GM23248 (cell line): ENCODE measurements at regions not wholly inside any gene's neighbourhood (a gene's known extent, or its start where the extent isn't known, plus 50 kb on each side); places are given as distances from the start of the nearest gene placed in this dataset.
"Not testable (repeated sequence)": the region's sequence is repeated elsewhere in the genome, so short reads cannot be mapped to it uniquely, and the experiment has no call there.

Experiments used
- DNase-seq: peaks from one replicate; pipeline ENCODE4 v3.0.0-alpha.2; 2015
- H2AFZ ChIP-seq: fragments of 200-600 bp; sonication (generic); 2 replicates; pipeline ENCODE4 v1.6.1; 2016; ENCODE audit warnings: antibody characterized with exemption
- H3F3A ChIP-seq: fragments of 200-600 bp; sonication (generic); 2 replicates; pipeline ENCODE4 v1.6.1; 2016; ENCODE audit warnings: mild to moderate bottlenecking, antibody characterized with exemption, mixed run types; ENCODE audit not compliant: insufficient read depth
- H3K27ac ChIP-seq: fragments of 200-600 bp; sonication (generic); 2 replicates; pipeline ENCODE4 v1.5.1; 2016; ENCODE audit warnings: mild to moderate bottlenecking
- H3K27me3 ChIP-seq: fragments of 200-600 bp; sonication (generic); replicated peaks from 2 replicates; pipeline ENCODE4 v1.6.1; 2016; ENCODE audit warnings: mild to moderate bottlenecking; ENCODE audit not compliant: insufficient read depth
- H3K36me3 ChIP-seq: fragments of 200-600 bp; sonication (generic); 2 replicates; pipeline ENCODE4 v1.6.1; 2016; ENCODE audit warnings: low read depth, mild to moderate bottlenecking
- H3K4me1 ChIP-seq: fragments of 200-600 bp; sonication (generic); 2 replicates; pipeline ENCODE4 v1.6.1; 2016; ENCODE audit warnings: mild to moderate bottlenecking; ENCODE audit not compliant: insufficient read depth
- H3K4me2 ChIP-seq: fragments of 200-600 bp; sonication (generic); one replicate; pipeline ENCODE4 v1.6.1; 2016; ENCODE audit warnings: mild to moderate bottlenecking; ENCODE audit not compliant: unreplicated experiment
- H3K4me3 ChIP-seq: fragments of 200-600 bp; sonication (generic); 2 replicates; pipeline ENCODE4 v1.5.1; 2016; ENCODE audit warnings: mild to moderate bottlenecking
- H3K79me2 ChIP-seq: fragments of 200-600 bp; sonication (generic); 2 replicates; pipeline ENCODE4 v1.6.1; 2016; ENCODE audit warnings: mild to moderate bottlenecking; ENCODE audit not compliant: insufficient read depth
- H3K9ac ChIP-seq: fragments of 200-600 bp; sonication (generic); 2 replicates; pipeline ENCODE4 v1.6.1; 2016; ENCODE audit warnings: mild to moderate bottlenecking
- H3K9me2 ChIP-seq: fragments of 200-600 bp; sonication (generic); 2 replicates; pipeline ENCODE4 v1.6.1; 2016; ENCODE audit warnings: mixed run types, mild to moderate bottlenecking, moderate library complexity; ENCODE audit not compliant: insufficient read depth
- H3K9me3 ChIP-seq: fragments of 200-600 bp; sonication (generic); one replicate; pipeline ENCODE4 v1.6.1; 2017; ENCODE audit warnings: low read depth
- H4K20me1 ChIP-seq: fragments of 200-600 bp; sonication (generic); 2 replicates; pipeline ENCODE4 v1.6.0; 2016; ENCODE audit not compliant: insufficient read depth
- EZH2 ChIP-seq: fragments of 200-600 bp; sonication (generic); IDR thresholded peaks from 2 replicates; pipeline ENCODE4 v1.6.1; 2018; ENCODE audit warnings: antibody characterized with exemption, mild to moderate bottlenecking; ENCODE audit not compliant: insufficient read depth, poor library complexity, severe bottlenecking
- EZH2phosphoT487 ChIP-seq: fragments of 200-600 bp; sonication (generic); IDR thresholded peaks from 2 replicates; pipeline ENCODE4 v1.6.1; 2018; ENCODE audit warnings: antibody characterized with exemption, moderate library complexity, mild to moderate bottlenecking, low read depth; ENCODE audit not compliant: insufficient read depth
- WGBS, 2 experiments: methylation state at CpG; one replicate each; pipeline ENCODE4 v1.1.6; 2015 to 2017; ENCODE audit warnings: low lambda C conversion rate in 2 of 2, low coverage in 1 of 2; ENCODE audit errors: missing lambda C conversion rate in 2 of 2; 5-methylcytosine and 5-hydroxymethylcytosine counted together
- in situ Hi-C: fragments of 300-500 bp; cut with MboI; formaldehyde crosslinking; loops from 2 replicates; pipeline ENCODE4 v1.15.0; 2020

GRCh38 chr6:76834399-76834798 is 628.9 kb downstream of the HTR1B start:
- in situ Hi-C loops: no loop called here
- H4K20me1 ChIP-seq: no peaks in the 10 kb centered on the region
- no peaks in the 10 kb centered on the region for H3K79me2 ChIP-seq
- DNase-seq: no peak
- H3K4me3 ChIP-seq: no peak overlapping the region
- TF ChIP-seq EZH2phosphoT487 (no peak), EZH2 (no peak)
- no peak overlapping the region for H3K9ac ChIP-seq
- H3K4me2 ChIP-seq: no peak overlapping the region
- peaks cover 2% of the 10 kb centered on the region for H3K9me3 ChIP-seq
- H2AFZ ChIP-seq: no peak overlapping the region
- H3F3A ChIP-seq: no peaks in the 10 kb centered on the region
- H3K27me3 ChIP-seq: no peaks in the 10 kb centered on the region
- no peaks in the 10 kb centered on the region for H3K9me2 ChIP-seq
- H3K4me1 ChIP-seq: no peaks in the 10 kb centered on the region
- H3K36me3 ChIP-seq: no peaks in the 10 kb centered on the region
- H3K27ac ChIP-seq: no peak overlapping the region

- H3K36me3 ChIP-seq: no peaks in the 10 kb centered on the region
- no peaks in the 10 kb centered on the region for H3F3A ChIP-seq
- DNase-seq: no peak
- no peak overlapping the region for H2AFZ ChIP-seq
- H3K9me2 ChIP-seq: no peaks in the 10 kb centered on the region
- no peaks in the 10 kb centered on the region for H3K27me3 ChIP-seq
- H3K9ac ChIP-seq: no peak overlapping the region
- WGBS, 2 experiments: 45 to 48% methylated on average over 3 of the region's 3 CpGs
- no peaks in the 10 kb centered on the region for H4K20me1 ChIP-seq
- no peaks in the 10 kb centered on the region for H3K79me2 ChIP-seq
- H3K4me2 ChIP-seq: no peak overlapping the region
- H3K9me3 ChIP-seq: peaks cover 8% of the 10 kb centered on the region
- in situ Hi-C loops: no loop called here
- no peak overlapping the region for H3K4me3 ChIP-seq
- TF ChIP-seq EZH2phosphoT487: no peak
- no peak for TF ChIP-seq EZH2
- no peak overlapping the region for H3K27ac ChIP-seq
- no peaks in the 10 kb centered on the region for H3K4me1 ChIP-seq
These were observed 632.0 kb downstream of the HTR1B start for GRCh38 chr6:76831299-76831698.

- not testable (repeated sequence) for H3K4me3 ChIP-seq
These were observed 639.7 kb downstream of the HTR1B start for GRCh38 chr6:76823578-76823977.

GRCh38 chr6:76818451-76818850 is 644.8 kb downstream of the HTR1B start:
- no peak for TF ChIP-seq EZH2
- Histone ChIP-seq H3K27me3 (no peaks in the 10 kb centered on the region), H3K36me3 (no peaks in the 10 kb centered on the region), H3K27ac (no peak overlapping the region), H3K4me1 (no peaks in the 10 kb centered on the region), H3K9me3 (no peaks in the 10 kb centered on the region), H3K79me2 (no peaks in the 10 kb centered on the region), H3K4me2 (no peak overlapping the region), H4K20me1 (no peaks in the 10 kb centered on the region), H3K9ac (no peak overlapping the region), H2AFZ (no peak overlapping the region), H3K9me2 (no peaks in the 10 kb centered on the region), H3K4me3 (no peak overlapping the region), H3F3A (no peaks in the 10 kb centered on the region)
- DNase-seq: no peak
- in situ Hi-C loops: no loop called here
- WGBS, 2 experiments: 64 to 68% methylated on average over 4 of the region's 4 CpGs

More at GRCh38 chr6:76823578-76823977, 639.7 kb downstream of the HTR1B start:
- H3K79me2 ChIP-seq, H3K36me3 ChIP-seq, in situ Hi-C loops, H3F3A ChIP-seq, H3K9me3 ChIP-seq, H4K20me1 ChIP-seq, H3K27ac ChIP-seq, H3K9ac ChIP-seq, DNase-seq, H2AFZ ChIP-seq, H3K27me3 ChIP-seq, H3K4me1 ChIP-seq, H3K4me2 ChIP-seq, H3K9me2 ChIP-seq: not testable (repeated sequence)
- WGBS, 2 experiments: 42 to 46% methylated on average over 6 of the region's 6 CpGs

GRCh38 chr6:76817429-76817828 is 645.9 kb downstream of the HTR1B start:
- Histone ChIP-seq H3F3A (no peaks in the 10 kb centered on the region), H3K9me2 (no peaks in the 10 kb centered on the region), H3K27me3 (no peaks in the 10 kb centered on the region), H3K4me3 (no peak overlapping the region), H4K20me1 (no peaks in the 10 kb centered on the region), H3K36me3 (no peaks in the 10 kb centered on the region), H3K9ac (no peak overlapping the region), H3K79me2 (no peaks in the 10 kb centered on the region), H2AFZ (no peak overlapping the region), H3K4me1 (no peaks in the 10 kb centered on the region), H3K9me3 (no peaks in the 10 kb centered on the region), H3K27ac (no peak overlapping the region), H3K4me2 (no peak overlapping the region)
- in situ Hi-C loops: no loop called here
- no peak for DNase-seq
- TF ChIP-seq EZH2phosphoT487 (no peak), EZH2 (no peak)
- WGBS, 2 experiments: 35 to 37% methylated on average over 5 of the region's 5 CpGs
